K562 (cell line): ENCODE measurements at regions not wholly inside any gene's neighbourhood (a gene's known extent, or its start where the extent isn't known, plus 50 kb on each side); places are given as distances from the start of the nearest gene placed in this dataset.

Experiments used
- ATAC-seq: fragments of 200-7000 bp; cut with Tn5 transposase; 3 replicates; pipeline ENCODE4 v1.9.1; 2020; ENCODE audit warnings: moderate library complexity
- BruUV-seq: library from RNA; stranded (reverse); fragments of 400-500 nt; replicated peaks from 2 replicates; lab custom pipeline; 2021; lab: Mats Ljungman, UMichigan
- CTCF ChIA-PET: fragments of 300-600 bp; formaldehyde crosslinking; extraction: SDS; loops from one replicate; lab custom pipeline; 2021; ENCODE audit warnings: low intra/inter-chr PET ratio; lab: Yijun Ruan, JAX
- POLR2A ChIA-PET: fragments of 300-600, 350-650 bp; sonication (Branson Sonifier 250); formaldehyde crosslinking; extraction: SDS; loops from one replicate; lab custom pipeline; 2021; ENCODE audit warnings: antibody characterized with exemption, inconsistent platforms; lab: Yijun Ruan, JAX
- DNase-seq, 4 experiments: peaks; one replicate each; pipeline versions ENCODE4 v3.0.0 to v3.0.0-alpha.2; 2011 to 2018; ENCODE audit warnings: low spot score in 3 of 4, mixed read lengths in 3 of 4; ENCODE audit errors: extremely low read depth in 1 of 4
- FAIRE-seq: peaks from 2 replicates; lab custom pipeline; 2011; peaks lifted over from hg19 to GRCh38; lab: Jason Lieb, UNC
- H2AFZ ChIP-seq: 2 replicates; pipeline ENCODE4 v1.6.0; 2011; ENCODE audit warnings: low read depth, low read length, control low read depth, inconsistent platforms
- H3K27ac ChIP-seq: fragments of 200-600 bp; 3 replicates; pipeline ENCODE4 v1.8.0; 2011; ENCODE audit warnings: low read depth, mild to moderate bottlenecking, control low read depth, inconsistent platforms, low read length, moderate library complexity, mixed read lengths; ENCODE audit errors: extremely low read depth
- H3K27me3 ChIP-seq, 2 experiments: fragments of 300-600 bp in 1 of 2; 2 replicates in 1 of 2; 3 replicates in 1 of 2; pipeline versions ENCODE4 v1.6.0 to v1.8.0; 2011; ENCODE audit warnings: inconsistent platforms in 2 of 2, low read length in 2 of 2, mild to moderate bottlenecking in 1 of 2, mixed read lengths in 1 of 2, moderate library complexity in 1 of 2; ENCODE audit not compliant: control insufficient read depth in 2 of 2, insufficient read depth in 2 of 2
- H3K36me3 ChIP-seq: fragments of 300-600 bp; 3 replicates; pipeline ENCODE4 v1.8.0; 2011; ENCODE audit warnings: mild to moderate bottlenecking, low read length, inconsistent platforms; ENCODE audit not compliant: control insufficient read depth, insufficient read depth
- H3K4me1 ChIP-seq, 2 experiments: fragments of 200-600 bp in 1 of 2; replicated peaks in 1 of 2; 2 replicates in 1 of 2; 3 replicates in 1 of 2; pipeline versions ENCODE4 v1.5.1 to v1.8.0; 2011; ENCODE audit warnings: inconsistent platforms in 2 of 2, low read length in 2 of 2, mild to moderate bottlenecking in 1 of 2, mixed read lengths in 1 of 2, moderate library complexity in 1 of 2; ENCODE audit not compliant: control insufficient read depth in 2 of 2, insufficient read depth in 2 of 2
- H3K4me2 ChIP-seq: 2 replicates; pipeline ENCODE4 v1.6.1; 2011; ENCODE audit warnings: low read length, control low read depth, inconsistent platforms, mixed read lengths; ENCODE audit not compliant: insufficient read depth
- H3K4me3 ChIP-seq: fragments of 200-600 bp; sonication (generic), shearing (Covaris generic); 2 replicates; pipeline ENCODE4 v1.5.1; 2016; ENCODE audit warnings: control low read depth, inconsistent platforms
- H3K79me2 ChIP-seq: fragments of 200-600 bp; 3 replicates; pipeline ENCODE4 v1.8.0; 2011; ENCODE audit warnings: low read length, inconsistent platforms; ENCODE audit not compliant: control insufficient read depth, insufficient read depth
- H3K9ac ChIP-seq, 2 experiments: 2 replicates each; pipeline versions ENCODE4 v1.6.0 to v1.6.1; 2011; ENCODE audit warnings: low read depth in 2 of 2, low read length in 2 of 2, control low read depth in 1 of 2, inconsistent platforms in 1 of 2, mild to moderate bottlenecking in 1 of 2, mixed read lengths in 1 of 2; ENCODE audit not compliant: insufficient read depth in 1 of 2
- H3K9me1 ChIP-seq: one replicate; pipeline ENCODE4 v1.6.0; 2011; ENCODE audit warnings: inconsistent platforms, mild to moderate bottlenecking, low read length, moderate library complexity; ENCODE audit not compliant: control insufficient read depth, insufficient read depth
- H3K9me3 ChIP-seq: replicated peaks from 2 replicates; pipeline ENCODE4 v1.5.1; 2011; ENCODE audit warnings: low read depth, low read length, inconsistent platforms; ENCODE audit not compliant: control insufficient read depth, insufficient read depth
- H4K20me1 ChIP-seq: replicated peaks from 2 replicates; pipeline ENCODE4 v1.6.1; 2011; ENCODE audit warnings: low read length, inconsistent platforms, mixed read lengths; ENCODE audit not compliant: control insufficient read depth, insufficient read depth
- CBX1 ChIP-seq: sonication (generic); IDR thresholded peaks from 2 replicates; pipeline ENCODE4 v1.6.1; 2016; ENCODE audit warnings: antibody characterized with exemption, low read depth, mild to moderate bottlenecking
- FIP1L1 ChIP-seq: fragments of 200-400 bp; formaldehyde crosslinking; IDR thresholded peaks from 2 replicates; pipeline ENCODE4 v1.6.1; 2018; ENCODE audit warnings: mild to moderate bottlenecking, low read depth, low read length; ENCODE audit not compliant: poor library complexity, severe bottlenecking
- FOXM1 ChIP-seq, 2 experiments: fragments of 450-650 bp in 1 of 2; sonication (generic) in 1 of 2; formaldehyde crosslinking in 1 of 2; IDR thresholded peaks; 2 replicates each; pipeline versions ENCODE4 v1.6.1 to v1.9.0; 2017 to 2022; ENCODE audit warnings: low read depth in 2 of 2, mild to moderate bottlenecking in 2 of 2, missing genetic modification reagents in 1 of 2, moderate library complexity in 1 of 2
- NONO ChIP-seq, 2 experiments: fragments of 200-400 bp in 1 of 2; fragments of 450-650 bp in 1 of 2; formaldehyde crosslinking in 1 of 2; IDR thresholded peaks; 2 replicates each; pipeline ENCODE4 v1.6.1; 2017; ENCODE audit warnings: low read depth in 2 of 2, mild to moderate bottlenecking in 2 of 2, moderate library complexity in 2 of 2, low read length in 1 of 2
- RBBP5 ChIP-seq: fragments of 200-600 bp; sonication (generic); IDR thresholded peaks from 2 replicates; pipeline ENCODE4 v1.6.1; 2012; ENCODE audit warnings: borderline replicate concordance, mild to moderate bottlenecking, low read length, control low read depth, inconsistent platforms; ENCODE audit not compliant: insufficient read depth, poor library complexity, severe bottlenecking
- RFX5 ChIP-seq: IDR thresholded peaks from 2 replicates; pipeline ENCODE4 v1.6.1; 2011; ENCODE audit warnings: low read depth, mild to moderate bottlenecking, improper control_type of control experiment, low read length
- SMARCB1 ChIP-seq: IDR thresholded peaks from 2 replicates; pipeline ENCODE4 v1.6.1; 2011; ENCODE audit warnings: improper control_type of control experiment, low read depth; ENCODE audit not compliant: insufficient read length
- SMC3 ChIP-seq: conservative IDR thresholded peaks from 2 replicates; pipeline ENCODE4 v1.6.1; 2011; ENCODE audit warnings: low read depth, low read length, improper control_type of control experiment; ENCODE audit not compliant: insufficient read depth
- SRSF1 ChIP-seq: fragments of 200-400 bp; formaldehyde crosslinking; IDR thresholded peaks from 2 replicates; pipeline ENCODE4 v1.6.1; 2017; ENCODE audit warnings: mild to moderate bottlenecking, low read depth, low read length, moderate library complexity
- XRCC4 ChIP-seq: IDR thresholded peaks from one replicate; pipeline ENCODE4 v1.6.1; 2011; ENCODE audit not compliant: insufficient read depth, insufficient read length; ENCODE audit errors: extremely low read depth
- ZBTB9 ChIP-seq: fragments of 450-650 bp; formaldehyde crosslinking; IDR thresholded peaks from 2 replicates; pipeline ENCODE4 v1.4.0; 2020; ENCODE audit warnings: mild to moderate bottlenecking, moderate library complexity
- ZNF668 ChIP-seq: fragments of 250-450 bp; sonication (Bioruptor Pico); IDR thresholded peaks from 2 replicates; pipeline ENCODE4 v1.8.0; 2022; ENCODE audit warnings: mild to moderate bottlenecking, inconsistent platforms
- WGBS: fragments of 100-300 bp; shearing (Covaris generic); methylation state at CpG from one replicate; pipeline ENCODE4 v1.1.6; 2016; ENCODE audit warnings: low coverage, mixed read lengths; ENCODE audit not compliant: insufficient coverage; ENCODE audit errors: missing lambda C conversion rate; 5-methylcytosine and 5-hydroxymethylcytosine counted together
- in situ Hi-C: fragments of 300-500 bp; cut with MboI; formaldehyde crosslinking; loops from 4 replicates; pipeline ENCODE4 v1.15.0; 2018; ENCODE audit warnings: inconsistent platforms, mixed read lengths
- intact Hi-C: fragments of 100-400 bp; cut with micrococcal nuclease; formaldehyde crosslinking; loops from 2 replicates; pipeline ENCODE4 v1.14.2; 2022
- TF ChIP-seq, protein P1 (sequence below): fragments of 250-450 bp; sonication (Bioruptor Pico); IDR thresholded peaks from 2 replicates; pipeline ENCODE4 v1.8.0; 2022; ENCODE audit warnings: moderate library complexity, mild to moderate bottlenecking, inconsistent platforms
- TF ChIP-seq, protein P2 (sequence below): fragments of 450-650 bp; formaldehyde crosslinking; IDR thresholded peaks from 2 replicates; pipeline ENCODE4 v1.4.0; 2022; ENCODE audit warnings: missing genetic modification characterization

DNA sequence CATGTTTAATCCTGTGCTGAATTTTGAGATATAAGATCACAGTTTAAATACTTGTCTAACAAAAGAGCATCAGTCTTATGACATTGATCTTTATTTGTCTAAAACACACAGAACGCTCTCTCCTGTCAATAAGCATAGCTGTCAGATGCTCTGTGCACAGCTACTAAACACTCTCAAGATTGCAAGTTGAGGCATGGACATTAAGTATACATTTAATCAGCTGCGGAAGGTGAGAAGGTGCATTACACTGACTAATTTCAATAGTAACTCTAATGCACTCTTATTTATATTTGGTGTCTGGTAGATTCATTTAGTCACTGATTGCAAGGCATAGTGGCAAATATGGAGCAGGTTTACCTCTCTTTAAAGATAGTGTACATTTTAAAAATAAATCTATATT is 580.3 kb upstream of the NRP1 start:
- ATAC-seq = no peak
- no peaks in the 10 kb centered on the region for H3K36me3 ChIP-seq
- H3K4me2 ChIP-seq = no peak overlapping the region
- ChIA-PET CTCF (no interaction called here), POLR2A (no interaction called here)
- no peaks in the 10 kb centered on the region for H3K4me1 ChIP-seq
- no peaks in the 10 kb centered on the region for H3K9me1 ChIP-seq
- H3K9ac ChIP-seq = no peak overlapping the region
- BruUV-seq = no TSS peak
- 0% methylated on average over 2 of the region's 2 CpGs for WGBS
- no peaks in the 10 kb centered on the region for H4K20me1 ChIP-seq
- no peak overlapping the region for H2AFZ ChIP-seq
- no peak for FAIRE-seq
- in situ Hi-C loops (no loop called here), intact Hi-C loops (no loop called here)
- no peak for TF ChIP-seq SRSF1
- no peak for TF ChIP-seq FIP1L1
- no peak for TF ChIP-seq FOXM1 (IDR thresholded peaks at IDR 0.05; ENCODE audit: low read depth)
- TF ChIP-seq FOXM1 (CRISPR knock-in tag; IDR thresholded peaks at IDR 0.05; ENCODE audit: low read depth) = no peak
- TF ChIP-seq, protein P1, sequence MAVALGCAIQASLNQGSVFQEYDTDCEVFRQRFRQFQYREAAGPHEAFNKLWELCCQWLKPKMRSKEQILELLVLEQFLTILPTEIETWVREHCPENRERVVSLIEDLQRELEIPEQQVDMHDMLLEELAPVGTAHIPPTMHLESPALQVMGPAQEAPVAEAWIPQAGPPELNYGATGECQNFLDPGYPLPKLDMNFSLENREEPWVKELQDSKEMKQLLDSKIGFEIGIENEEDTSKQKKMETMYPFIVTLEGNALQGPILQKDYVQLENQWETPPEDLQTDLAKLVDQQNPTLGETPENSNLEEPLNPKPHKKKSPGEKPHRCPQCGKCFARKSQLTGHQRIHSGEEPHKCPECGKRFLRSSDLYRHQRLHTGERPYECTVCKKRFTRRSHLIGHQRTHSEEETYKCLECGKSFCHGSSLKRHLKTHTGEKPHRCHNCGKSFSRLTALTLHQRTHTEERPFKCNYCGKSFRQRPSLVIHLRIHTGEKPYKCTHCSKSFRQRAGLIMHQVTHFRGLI (CRISPR knock-in tag) = no peak
- no peak for TF ChIP-seq ZNF668 (CRISPR knock-in tag)
- no peak for TF ChIP-seq XRCC4
- TF ChIP-seq SMC3 = no peak
- TF ChIP-seq NONO (IDR thresholded peaks at IDR 0.05; ENCODE audit: low read depth in 2 of 2, low read length in 1 of 2) = no peak
- TF ChIP-seq RBBP5 = no peak
- no peak for TF ChIP-seq RFX5
- no peak for TF ChIP-seq CBX1
- no peak for TF ChIP-seq ZBTB9 (CRISPR knock-in tag)
- TF ChIP-seq, protein P2, sequence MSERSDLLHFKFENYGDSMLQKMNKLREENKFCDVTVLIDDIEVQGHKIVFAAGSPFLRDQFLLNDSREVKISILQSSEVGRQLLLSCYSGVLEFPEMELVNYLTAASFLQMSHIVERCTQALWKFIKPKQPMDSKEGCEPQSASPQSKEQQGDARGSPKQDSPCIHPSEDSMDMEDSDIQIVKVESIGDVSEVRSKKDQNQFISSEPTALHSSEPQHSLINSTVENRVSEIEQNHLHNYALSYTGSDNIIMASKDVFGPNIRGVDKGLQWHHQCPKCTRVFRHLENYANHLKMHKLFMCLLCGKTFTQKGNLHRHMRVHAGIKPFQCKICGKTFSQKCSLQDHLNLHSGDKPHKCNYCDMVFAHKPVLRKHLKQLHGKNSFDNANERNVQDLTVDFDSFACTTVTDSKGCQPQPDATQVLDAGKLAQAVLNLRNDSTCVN = no peak
- no peak for TF ChIP-seq SMARCB1
- H3K4me3 ChIP-seq = no peak overlapping the region
- no peaks in the 10 kb centered on the region for H3K79me2 ChIP-seq
- no peak overlapping the region for H3K27ac ChIP-seq
- no peaks in the 10 kb centered on the region for H3K9me3 ChIP-seq
- H3K27me3 ChIP-seq = no peaks in the 10 kb centered on the region
- no peak for DNase-seq
